K562 (cell line): ENCODE measurements at regions not wholly inside any gene's neighbourhood (a gene's known extent, or its start where the extent isn't known, plus 50 kb on each side); places are given as distances from the start of the nearest gene placed in this dataset.

ENCODE experiments used
- ATAC-seq: fragments of 200-7000 bp; cut with Tn5 transposase; 3 replicates; pipeline ENCODE4 v1.9.1; 2020; ENCODE audit warnings: moderate library complexity
- BruUV-seq: library from RNA; stranded (reverse); fragments of 400-500 nt; replicated peaks from 2 replicates; lab custom pipeline; 2021; lab: Mats Ljungman, UMichigan
- CTCF ChIA-PET: fragments of 300-600 bp; formaldehyde crosslinking; extraction: SDS; loops from one replicate; lab custom pipeline; 2021; ENCODE audit warnings: low intra/inter-chr PET ratio; lab: Yijun Ruan, JAX
- POLR2A ChIA-PET: fragments of 300-600, 350-650 bp; sonication (Branson Sonifier 250); formaldehyde crosslinking; extraction: SDS; loops from one replicate; lab custom pipeline; 2021; ENCODE audit warnings: antibody characterized with exemption, inconsistent platforms; lab: Yijun Ruan, JAX
- DNase-seq, 4 experiments: peaks; one replicate each; pipeline versions ENCODE4 v3.0.0 to v3.0.0-alpha.2; 2011 to 2018; ENCODE audit warnings: low spot score in 3 of 4, mixed read lengths in 3 of 4; ENCODE audit errors: extremely low read depth in 1 of 4
- FAIRE-seq: peaks from 2 replicates; lab custom pipeline; 2011; peaks lifted over from hg19 to GRCh38; lab: Jason Lieb, UNC
- H2AFZ ChIP-seq: 2 replicates; pipeline ENCODE4 v1.6.0; 2011; ENCODE audit warnings: low read depth, low read length, control low read depth, inconsistent platforms
- H3K27ac ChIP-seq: fragments of 200-600 bp; 3 replicates; pipeline ENCODE4 v1.8.0; 2011; ENCODE audit warnings: low read depth, mild to moderate bottlenecking, control low read depth, inconsistent platforms, low read length, moderate library complexity, mixed read lengths; ENCODE audit errors: extremely low read depth
- H3K27me3 ChIP-seq, 2 experiments: fragments of 300-600 bp in 1 of 2; 2 replicates in 1 of 2; 3 replicates in 1 of 2; pipeline versions ENCODE4 v1.6.0 to v1.8.0; 2011; ENCODE audit warnings: inconsistent platforms in 2 of 2, low read length in 2 of 2, mild to moderate bottlenecking in 1 of 2, mixed read lengths in 1 of 2, moderate library complexity in 1 of 2; ENCODE audit not compliant: control insufficient read depth in 2 of 2, insufficient read depth in 2 of 2
- H3K36me3 ChIP-seq: fragments of 300-600 bp; 3 replicates; pipeline ENCODE4 v1.8.0; 2011; ENCODE audit warnings: mild to moderate bottlenecking, low read length, inconsistent platforms; ENCODE audit not compliant: control insufficient read depth, insufficient read depth
- H3K4me1 ChIP-seq, 2 experiments: fragments of 200-600 bp in 1 of 2; replicated peaks in 1 of 2; 2 replicates in 1 of 2; 3 replicates in 1 of 2; pipeline versions ENCODE4 v1.5.1 to v1.8.0; 2011; ENCODE audit warnings: inconsistent platforms in 2 of 2, low read length in 2 of 2, mild to moderate bottlenecking in 1 of 2, mixed read lengths in 1 of 2, moderate library complexity in 1 of 2; ENCODE audit not compliant: control insufficient read depth in 2 of 2, insufficient read depth in 2 of 2
- H3K4me2 ChIP-seq: 2 replicates; pipeline ENCODE4 v1.6.1; 2011; ENCODE audit warnings: low read length, control low read depth, inconsistent platforms, mixed read lengths; ENCODE audit not compliant: insufficient read depth
- H3K4me3 ChIP-seq: fragments of 200-600 bp; sonication (generic), shearing (Covaris generic); 2 replicates; pipeline ENCODE4 v1.5.1; 2016; ENCODE audit warnings: control low read depth, inconsistent platforms
- H3K79me2 ChIP-seq: fragments of 200-600 bp; 3 replicates; pipeline ENCODE4 v1.8.0; 2011; ENCODE audit warnings: low read length, inconsistent platforms; ENCODE audit not compliant: control insufficient read depth, insufficient read depth
- H3K9ac ChIP-seq, 2 experiments: 2 replicates each; pipeline versions ENCODE4 v1.6.0 to v1.6.1; 2011; ENCODE audit warnings: low read depth in 2 of 2, low read length in 2 of 2, control low read depth in 1 of 2, inconsistent platforms in 1 of 2, mild to moderate bottlenecking in 1 of 2, mixed read lengths in 1 of 2; ENCODE audit not compliant: insufficient read depth in 1 of 2
- H3K9me1 ChIP-seq: one replicate; pipeline ENCODE4 v1.6.0; 2011; ENCODE audit warnings: inconsistent platforms, mild to moderate bottlenecking, low read length, moderate library complexity; ENCODE audit not compliant: control insufficient read depth, insufficient read depth
- H3K9me3 ChIP-seq: replicated peaks from 2 replicates; pipeline ENCODE4 v1.5.1; 2011; ENCODE audit warnings: low read depth, low read length, inconsistent platforms; ENCODE audit not compliant: control insufficient read depth, insufficient read depth
- H4K20me1 ChIP-seq: replicated peaks from 2 replicates; pipeline ENCODE4 v1.6.1; 2011; ENCODE audit warnings: low read length, inconsistent platforms, mixed read lengths; ENCODE audit not compliant: control insufficient read depth, insufficient read depth
- GABPB1 ChIP-seq: sonication (generic); formaldehyde crosslinking; IDR thresholded peaks from 2 replicates; pipeline ENCODE4 v1.8.0; 2022; ENCODE audit warnings: mild to moderate bottlenecking, missing genetic modification reagents
- SMARCA5 ChIP-seq: fragments of 450-650 bp; IDR thresholded peaks from 2 replicates; pipeline ENCODE4 v1.6.1; 2016
- TOE1 ChIP-seq, 2 experiments: fragments of 450-650 bp in 1 of 2; sonication (generic) in 1 of 2; formaldehyde crosslinking in 1 of 2; IDR thresholded peaks; 2 replicates each; pipeline versions ENCODE4 v1.7.1 to v1.8.0; 2016 to 2022; ENCODE audit warnings: borderline replicate concordance in 2 of 2, mild to moderate bottlenecking in 2 of 2, antibody characterized with exemption in 1 of 2, inconsistent platforms in 1 of 2, low read depth in 1 of 2, missing genetic modification reagents in 1 of 2, moderate library complexity in 1 of 2
- WHSC1 ChIP-seq: IDR thresholded peaks from one replicate; pipeline ENCODE4 v1.6.1; 2012; ENCODE audit warnings: low read length, control low read depth, inconsistent platforms
- ZBTB17 ChIP-seq: fragments of 450-650 bp; formaldehyde crosslinking; IDR thresholded peaks from 2 replicates; pipeline ENCODE4 v1.4.0; 2020; ENCODE audit warnings: mild to moderate bottlenecking
- ZNF133 ChIP-seq: fragments of 250-450 bp; sonication (Bioruptor Pico); IDR thresholded peaks from 2 replicates; pipeline ENCODE4 v1.4.0; 2020; ENCODE audit warnings: mild to moderate bottlenecking
- WGBS: fragments of 100-300 bp; shearing (Covaris generic); methylation state at CpG from one replicate; pipeline ENCODE4 v1.1.6; 2016; ENCODE audit warnings: low coverage, mixed read lengths; ENCODE audit not compliant: insufficient coverage; ENCODE audit errors: missing lambda C conversion rate; 5-methylcytosine and 5-hydroxymethylcytosine counted together
- in situ Hi-C: fragments of 300-500 bp; cut with MboI; formaldehyde crosslinking; loops from 4 replicates; pipeline ENCODE4 v1.15.0; 2018; ENCODE audit warnings: inconsistent platforms, mixed read lengths
- intact Hi-C: fragments of 100-400 bp; cut with micrococcal nuclease; formaldehyde crosslinking; loops from 2 replicates; pipeline ENCODE4 v1.14.2; 2022
- TF ChIP-seq, protein P1 (sequence below): fragments of 250-450 bp; sonication (Bioruptor Pico); IDR thresholded peaks from 2 replicates; pipeline ENCODE4 v1.8.0; 2021; ENCODE audit warnings: mild to moderate bottlenecking, moderate library complexity
- TF ChIP-seq, protein P2 (sequence below), 2 experiments: IDR thresholded peaks; 2 replicates each; pipeline ENCODE4 v1.6.1; 2011; ENCODE audit warnings: borderline replicate concordance in 1 of 2, control low read depth in 1 of 2, low read depth in 1 of 2, low read length in 1 of 2, mild to moderate bottlenecking in 1 of 2, mixed read lengths in 1 of 2, moderate library complexity in 1 of 2; ENCODE audit not compliant: insufficient read depth in 1 of 2, insufficient read length in 1 of 2, poor library complexity in 1 of 2, severe bottlenecking in 1 of 2; ENCODE audit errors: extremely low read depth in 1 of 2
- TF ChIP-seq, protein P3 (sequence below): fragments of 450-650 bp; IDR thresholded peaks from 2 replicates; pipeline ENCODE4 v1.7.1; 2018; ENCODE audit warnings: mild to moderate bottlenecking, low read depth; ENCODE audit not compliant: partially characterized antibody
- TF ChIP-seq, protein P4 (sequence below), 2 experiments: fragments of 450-650 bp; IDR thresholded peaks; 2 replicates each; pipeline ENCODE4 v1.6.1; 2018; ENCODE audit warnings: mild to moderate bottlenecking in 2 of 2, low read depth in 1 of 2; ENCODE audit not compliant: partially characterized antibody in 2 of 2
- TF ChIP-seq, protein P5 (sequence below): fragments of 450-650 bp; formaldehyde crosslinking; conservative IDR thresholded peaks from 2 replicates; pipeline ENCODE4 v1.4.0; 2022; ENCODE audit warnings: mild to moderate bottlenecking, missing genetic modification characterization

DNA sequence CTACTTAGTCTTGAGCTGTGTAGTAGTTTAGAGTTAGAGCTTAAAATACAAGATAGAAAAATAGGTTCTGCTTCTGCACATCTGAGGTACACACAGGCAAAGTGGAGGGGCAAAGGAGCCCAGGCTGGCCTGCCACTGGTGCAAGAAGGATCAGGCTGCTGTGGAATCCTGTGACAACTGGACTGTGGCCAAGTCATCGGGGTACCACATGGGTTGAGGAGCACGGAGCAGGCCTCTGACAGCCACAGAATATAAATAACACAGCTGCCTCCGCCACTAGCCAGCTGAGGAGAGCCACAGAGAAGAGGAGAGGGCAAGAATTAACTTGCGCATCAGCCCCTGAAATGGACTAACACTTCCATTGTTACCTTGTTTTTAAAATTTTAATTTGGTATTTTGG is 206.0 kb upstream of the MARCKS start:
- ATAC-seq (no peak), FAIRE-seq (no peak), DNase-seq (no peak)
- Histone ChIP-seq H3K9ac (no peak overlapping the region), H3K9me3 (no peaks in the 10 kb centered on the region), H3K79me2 (no peaks in the 10 kb centered on the region), H3K27ac (no peak overlapping the region), H3K4me1 (no peaks in the 10 kb centered on the region), H3K4me3 (no peak overlapping the region), H3K9me1 (no peaks in the 10 kb centered on the region), H3K4me2 (no peak overlapping the region), H3K27me3 (no peaks in the 10 kb centered on the region; a peak in 1 of 5 replicates), H4K20me1 (no peaks in the 10 kb centered on the region), H3K36me3 (no peaks in the 10 kb centered on the region), H2AFZ (no peak overlapping the region)
- 0% methylated on average over 3 of the region's 4 CpGs for WGBS
- intact Hi-C loops (no loop called here), in situ Hi-C loops (no loop called here)
- CTCF ChIA-PET = no interaction called here
- no TSS peak for BruUV-seq
- POLR2A ChIA-PET = no interaction called here
- TF ChIP-seq, protein P1, sequence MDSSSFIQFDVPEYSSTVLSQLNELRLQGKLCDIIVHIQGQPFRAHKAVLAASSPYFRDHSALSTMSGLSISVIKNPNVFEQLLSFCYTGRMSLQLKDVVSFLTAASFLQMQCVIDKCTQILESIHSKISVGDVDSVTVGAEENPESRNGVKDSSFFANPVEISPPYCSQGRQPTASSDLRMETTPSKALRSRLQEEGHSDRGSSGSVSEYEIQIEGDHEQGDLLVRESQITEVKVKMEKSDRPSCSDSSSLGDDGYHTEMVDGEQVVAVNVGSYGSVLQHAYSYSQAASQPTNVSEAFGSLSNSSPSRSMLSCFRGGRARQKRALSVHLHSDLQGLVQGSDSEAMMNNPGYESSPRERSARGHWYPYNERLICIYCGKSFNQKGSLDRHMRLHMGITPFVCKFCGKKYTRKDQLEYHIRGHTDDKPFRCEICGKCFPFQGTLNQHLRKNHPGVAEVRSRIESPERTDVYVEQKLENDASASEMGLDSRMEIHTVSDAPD (CRISPR knock-in tag) = no peak
- TF ChIP-seq, protein P2, sequence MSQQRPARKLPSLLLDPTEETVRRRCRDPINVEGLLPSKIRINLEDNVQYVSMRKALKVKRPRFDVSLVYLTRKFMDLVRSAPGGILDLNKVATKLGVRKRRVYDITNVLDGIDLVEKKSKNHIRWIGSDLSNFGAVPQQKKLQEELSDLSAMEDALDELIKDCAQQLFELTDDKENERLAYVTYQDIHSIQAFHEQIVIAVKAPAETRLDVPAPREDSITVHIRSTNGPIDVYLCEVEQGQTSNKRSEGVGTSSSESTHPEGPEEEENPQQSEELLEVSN (IDR thresholded peaks at IDR 0.05; ENCODE audit: borderline replicate concordance in 1 of 2, extremely low read depth in 1 of 2, insufficient read depth in 1 of 2, insufficient read length in 1 of 2, low read depth in 1 of 2, low read length in 1 of 2, poor library complexity in 1 of 2, severe bottlenecking in 1 of 2) = no peak
- TF ChIP-seq, protein P3, sequence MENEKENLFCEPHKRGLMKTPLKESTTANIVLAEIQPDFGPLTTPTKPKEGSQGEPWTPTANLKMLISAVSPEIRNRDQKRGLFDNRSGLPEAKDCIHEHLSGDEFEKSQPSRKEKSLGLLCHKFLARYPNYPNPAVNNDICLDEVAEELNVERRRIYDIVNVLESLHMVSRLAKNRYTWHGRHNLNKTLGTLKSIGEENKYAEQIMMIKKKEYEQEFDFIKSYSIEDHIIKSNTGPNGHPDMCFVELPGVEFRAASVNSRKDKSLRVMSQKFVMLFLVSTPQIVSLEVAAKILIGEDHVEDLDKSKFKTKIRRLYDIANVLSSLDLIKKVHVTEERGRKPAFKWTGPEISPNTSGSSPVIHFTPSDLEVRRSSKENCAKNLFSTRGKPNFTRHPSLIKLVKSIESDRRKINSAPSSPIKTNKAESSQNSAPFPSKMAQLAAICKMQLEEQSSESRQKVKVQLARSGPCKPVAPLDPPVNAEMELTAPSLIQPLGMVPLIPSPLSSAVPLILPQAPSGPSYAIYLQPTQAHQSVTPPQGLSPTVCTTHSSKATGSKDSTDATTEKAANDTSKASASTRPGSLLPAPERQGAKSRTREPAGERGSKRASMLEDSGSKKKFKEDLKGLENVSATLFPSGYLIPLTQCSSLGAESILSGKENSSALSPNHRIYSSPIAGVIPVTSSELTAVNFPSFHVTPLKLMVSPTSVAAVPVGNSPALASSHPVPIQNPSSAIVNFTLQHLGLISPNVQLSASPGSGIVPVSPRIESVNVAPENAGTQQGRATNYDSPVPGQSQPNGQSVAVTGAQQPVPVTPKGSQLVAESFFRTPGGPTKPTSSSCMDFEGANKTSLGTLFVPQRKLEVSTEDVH = no peak
- TF ChIP-seq ZBTB17 = no peak
- TF ChIP-seq, protein P4, sequence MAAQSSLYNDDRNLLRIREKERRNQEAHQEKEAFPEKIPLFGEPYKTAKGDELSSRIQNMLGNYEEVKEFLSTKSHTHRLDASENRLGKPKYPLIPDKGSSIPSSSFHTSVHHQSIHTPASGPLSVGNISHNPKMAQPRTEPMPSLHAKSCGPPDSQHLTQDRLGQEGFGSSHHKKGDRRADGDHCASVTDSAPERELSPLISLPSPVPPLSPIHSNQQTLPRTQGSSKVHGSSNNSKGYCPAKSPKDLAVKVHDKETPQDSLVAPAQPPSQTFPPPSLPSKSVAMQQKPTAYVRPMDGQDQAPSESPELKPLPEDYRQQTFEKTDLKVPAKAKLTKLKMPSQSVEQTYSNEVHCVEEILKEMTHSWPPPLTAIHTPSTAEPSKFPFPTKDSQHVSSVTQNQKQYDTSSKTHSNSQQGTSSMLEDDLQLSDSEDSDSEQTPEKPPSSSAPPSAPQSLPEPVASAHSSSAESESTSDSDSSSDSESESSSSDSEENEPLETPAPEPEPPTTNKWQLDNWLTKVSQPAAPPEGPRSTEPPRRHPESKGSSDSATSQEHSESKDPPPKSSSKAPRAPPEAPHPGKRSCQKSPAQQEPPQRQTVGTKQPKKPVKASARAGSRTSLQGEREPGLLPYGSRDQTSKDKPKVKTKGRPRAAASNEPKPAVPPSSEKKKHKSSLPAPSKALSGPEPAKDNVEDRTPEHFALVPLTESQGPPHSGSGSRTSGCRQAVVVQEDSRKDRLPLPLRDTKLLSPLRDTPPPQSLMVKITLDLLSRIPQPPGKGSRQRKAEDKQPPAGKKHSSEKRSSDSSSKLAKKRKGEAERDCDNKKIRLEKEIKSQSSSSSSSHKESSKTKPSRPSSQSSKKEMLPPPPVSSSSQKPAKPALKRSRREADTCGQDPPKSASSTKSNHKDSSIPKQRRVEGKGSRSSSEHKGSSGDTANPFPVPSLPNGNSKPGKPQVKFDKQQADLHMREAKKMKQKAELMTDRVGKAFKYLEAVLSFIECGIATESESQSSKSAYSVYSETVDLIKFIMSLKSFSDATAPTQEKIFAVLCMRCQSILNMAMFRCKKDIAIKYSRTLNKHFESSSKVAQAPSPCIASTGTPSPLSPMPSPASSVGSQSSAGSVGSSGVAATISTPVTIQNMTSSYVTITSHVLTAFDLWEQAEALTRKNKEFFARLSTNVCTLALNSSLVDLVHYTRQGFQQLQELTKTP (IDR thresholded peaks at IDR 0.05; ENCODE audit: low read depth in 1 of 2, partially characterized antibody in 2 of 2) = no peak
- TF ChIP-seq SMARCA5 = no peak
- TF ChIP-seq, protein P5, sequence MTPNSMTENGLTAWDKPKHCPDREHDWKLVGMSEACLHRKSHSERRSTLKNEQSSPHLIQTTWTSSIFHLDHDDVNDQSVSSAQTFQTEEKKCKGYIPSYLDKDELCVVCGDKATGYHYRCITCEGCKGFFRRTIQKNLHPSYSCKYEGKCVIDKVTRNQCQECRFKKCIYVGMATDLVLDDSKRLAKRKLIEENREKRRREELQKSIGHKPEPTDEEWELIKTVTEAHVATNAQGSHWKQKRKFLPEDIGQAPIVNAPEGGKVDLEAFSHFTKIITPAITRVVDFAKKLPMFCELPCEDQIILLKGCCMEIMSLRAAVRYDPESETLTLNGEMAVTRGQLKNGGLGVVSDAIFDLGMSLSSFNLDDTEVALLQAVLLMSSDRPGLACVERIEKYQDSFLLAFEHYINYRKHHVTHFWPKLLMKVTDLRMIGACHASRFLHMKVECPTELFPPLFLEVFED (CRISPR knock-in tag) = no peak
- no peak for TF ChIP-seq GABPB1
- TF ChIP-seq ZNF133 (CRISPR knock-in tag) = no peak
- no peak for TF ChIP-seq TOE1 (IDR thresholded peaks at IDR 0.05; ENCODE audit: borderline replicate concordance)
- no peak for TF ChIP-seq TOE1 (CRISPR knock-in tag; IDR thresholded peaks at IDR 0.05; ENCODE audit: borderline replicate concordance, low read depth)
- TF ChIP-seq WHSC1 = no peak
